ENCODE measurements at regions not wholly inside any gene's neighbourhood (a gene's known extent, or its start where the extent isn't known, plus 50 kb on each side); places are given as distances from the start of the nearest gene placed in this dataset.

DNA sequence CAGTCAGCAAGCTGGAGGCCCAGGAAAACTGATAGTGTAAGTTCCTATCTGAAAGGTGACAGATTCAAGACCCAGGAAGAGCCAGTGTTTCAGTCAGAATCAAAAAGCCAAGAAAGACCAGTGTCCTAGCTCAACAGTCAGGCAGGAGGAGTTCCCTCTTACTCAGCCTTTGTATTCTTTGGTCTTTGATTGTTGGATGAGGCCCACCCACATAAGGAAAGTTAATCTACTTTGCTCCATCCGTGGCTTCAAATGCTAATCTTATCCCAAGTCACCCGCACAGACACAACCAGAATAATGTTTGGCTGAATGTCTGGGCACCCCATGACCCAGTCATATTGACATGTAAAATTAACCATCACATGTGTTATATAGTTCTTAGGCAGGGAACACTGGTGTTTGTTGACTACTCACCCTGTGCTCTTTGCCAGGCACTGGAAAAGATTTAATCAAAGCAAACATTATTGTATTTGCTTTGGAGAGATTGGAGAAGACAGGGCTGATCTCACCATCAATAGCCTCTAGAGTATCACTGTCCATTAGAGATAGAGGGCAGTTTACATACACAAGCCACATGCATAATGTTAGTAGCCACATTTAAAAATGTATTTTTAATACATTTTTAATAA, 96.3 kb upstream of the KCNN2 start:
- Mint-ChIP-seq H3K27me3 (ENCODE audit: insufficient read depth, unreplicated experiment) (peaks cover 2% of the 10 kb centered on the region), H3K27ac (ENCODE audit: low read depth, unreplicated experiment) (no peak overlapping the region), H3K9me3 (ENCODE audit: unreplicated experiment) (no peaks in the 10 kb centered on the region), H3K4me3 (ENCODE audit: unreplicated experiment) (no peak overlapping the region), H3K36me3 (ENCODE audit: insufficient read depth, unreplicated experiment) (no peaks in the 10 kb centered on the region), H3K4me1 (ENCODE audit: insufficient read depth, unreplicated experiment) (no peaks in the 10 kb centered on the region)
- DNase-seq (ENCODE audit: unreplicated experiment), result no peak
- intact Hi-C loops (cut with micrococcal nuclease), result no loop called here
- POLR2A ChIA-PET, result no interaction called here
- no TSS peak for BruUV-seq (replicated peaks)
- TF ChIP-seq, protein P1, sequence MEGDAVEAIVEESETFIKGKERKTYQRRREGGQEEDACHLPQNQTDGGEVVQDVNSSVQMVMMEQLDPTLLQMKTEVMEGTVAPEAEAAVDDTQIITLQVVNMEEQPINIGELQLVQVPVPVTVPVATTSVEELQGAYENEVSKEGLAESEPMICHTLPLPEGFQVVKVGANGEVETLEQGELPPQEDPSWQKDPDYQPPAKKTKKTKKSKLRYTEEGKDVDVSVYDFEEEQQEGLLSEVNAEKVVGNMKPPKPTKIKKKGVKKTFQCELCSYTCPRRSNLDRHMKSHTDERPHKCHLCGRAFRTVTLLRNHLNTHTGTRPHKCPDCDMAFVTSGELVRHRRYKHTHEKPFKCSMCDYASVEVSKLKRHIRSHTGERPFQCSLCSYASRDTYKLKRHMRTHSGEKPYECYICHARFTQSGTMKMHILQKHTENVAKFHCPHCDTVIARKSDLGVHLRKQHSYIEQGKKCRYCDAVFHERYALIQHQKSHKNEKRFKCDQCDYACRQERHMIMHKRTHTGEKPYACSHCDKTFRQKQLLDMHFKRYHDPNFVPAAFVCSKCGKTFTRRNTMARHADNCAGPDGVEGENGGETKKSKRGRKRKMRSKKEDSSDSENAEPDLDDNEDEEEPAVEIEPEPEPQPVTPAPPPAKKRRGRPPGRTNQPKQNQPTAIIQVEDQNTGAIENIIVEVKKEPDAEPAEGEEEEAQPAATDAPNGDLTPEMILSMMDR (IDR thresholded peaks at IDR 0.05; ENCODE audit: unreplicated experiment), result no peak
- CTCF ChIA-PET, result no interaction called here

DNA sequence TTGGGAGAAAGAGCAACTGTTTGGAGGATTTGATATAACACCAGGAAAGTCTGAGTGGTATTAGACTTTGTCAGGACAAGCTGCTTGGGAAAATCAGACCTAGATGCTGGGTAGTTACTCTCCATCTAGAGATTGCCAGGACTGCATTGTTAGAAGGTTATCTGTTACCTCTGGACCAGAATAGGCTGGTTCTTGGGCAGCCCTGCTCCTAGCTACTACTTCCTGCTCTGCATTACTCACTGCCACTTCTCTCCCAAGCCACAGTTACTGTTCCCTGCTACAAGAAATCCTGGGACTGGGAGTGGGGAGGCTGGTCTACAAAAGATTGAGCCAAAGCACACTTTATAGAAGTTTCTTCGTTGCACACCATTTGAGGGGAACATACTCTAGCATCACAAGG, 95.5 kb upstream of the KCNN2 start:
- ChIA-PET POLR2A (no interaction called here), CTCF (no interaction called here)
- no peaks in the 10 kb centered on the region for H3K9me3 Mint-ChIP-seq (ENCODE audit: unreplicated experiment)
- BruUV-seq (replicated peaks), result no TSS peak
- TF ChIP-seq, protein P1 (IDR thresholded peaks at IDR 0.05; ENCODE audit: unreplicated experiment), result no peak
- H3K27ac Mint-ChIP-seq (ENCODE audit: low read depth, unreplicated experiment), result no peak overlapping the region
- intact Hi-C loops (cut with micrococcal nuclease), result no loop called here
- no peaks in the 10 kb centered on the region for H3K4me1 Mint-ChIP-seq (ENCODE audit: insufficient read depth, unreplicated experiment)
- DNase-seq (ENCODE audit: unreplicated experiment), result no peak
- H3K36me3 Mint-ChIP-seq (ENCODE audit: insufficient read depth, unreplicated experiment), result no peaks in the 10 kb centered on the region
- no peak overlapping the region for H3K4me3 Mint-ChIP-seq (ENCODE audit: unreplicated experiment)
- no peaks in the 10 kb centered on the region for H3K27me3 Mint-ChIP-seq (ENCODE audit: insufficient read depth, unreplicated experiment)

GRCh38 chr5:114296191-114296590, 65.7 kb upstream of the KCNN2 start:
- Mint-ChIP-seq H3K4me3 (ENCODE audit: unreplicated experiment) (no peak overlapping the region), H3K4me1 (ENCODE audit: insufficient read depth, unreplicated experiment) (no peaks in the 10 kb centered on the region), H3K36me3 (ENCODE audit: insufficient read depth, unreplicated experiment) (no peaks in the 10 kb centered on the region), H3K27me3 (ENCODE audit: insufficient read depth, unreplicated experiment) (peaks cover 24% of the 10 kb centered on the region), H3K27ac (ENCODE audit: low read depth, unreplicated experiment) (no peak overlapping the region), H3K9me3 (ENCODE audit: unreplicated experiment) (no peaks in the 10 kb centered on the region)
- ChIA-PET POLR2A (no interaction called here), CTCF (no interaction called here)
- TF ChIP-seq, protein P1 (IDR thresholded peaks at IDR 0.05; ENCODE audit: unreplicated experiment), result no peak
- DNase-seq (ENCODE audit: unreplicated experiment), result no peak
- BruUV-seq (replicated peaks), result no TSS peak
- intact Hi-C loops (cut with micrococcal nuclease), result no loop called here

- Mint-ChIP-seq H3K4me3 (ENCODE audit: unreplicated experiment) (no peak overlapping the region), H3K9me3 (ENCODE audit: unreplicated experiment) (no peaks in the 10 kb centered on the region), H3K4me1 (ENCODE audit: insufficient read depth, unreplicated experiment) (no peaks in the 10 kb centered on the region), H3K36me3 (ENCODE audit: insufficient read depth, unreplicated experiment) (no peaks in the 10 kb centered on the region), H3K27me3 (ENCODE audit: insufficient read depth, unreplicated experiment) (peaks cover 36% of the 10 kb centered on the region), H3K27ac (ENCODE audit: low read depth, unreplicated experiment) (no peak overlapping the region)
- no TSS peak for BruUV-seq (replicated peaks)
- no peak for DNase-seq (ENCODE audit: unreplicated experiment)
- POLR2A ChIA-PET, result no interaction called here
- intact Hi-C loops (cut with micrococcal nuclease), result no loop called here
- TF ChIP-seq, protein P1 (IDR thresholded peaks at IDR 0.05; ENCODE audit: unreplicated experiment), result no peak
- CTCF ChIA-PET, result no interaction called here
Measured at GRCh38 chr5:114297915-114298314, 64.0 kb upstream of the KCNN2 start.
